ENCODE measurements at regions not wholly inside any gene's neighbourhood (a gene's known extent, or its start where the extent isn't known, plus 50 kb on each side); places are given as distances from the start of the nearest gene placed in this dataset.

DNA sequence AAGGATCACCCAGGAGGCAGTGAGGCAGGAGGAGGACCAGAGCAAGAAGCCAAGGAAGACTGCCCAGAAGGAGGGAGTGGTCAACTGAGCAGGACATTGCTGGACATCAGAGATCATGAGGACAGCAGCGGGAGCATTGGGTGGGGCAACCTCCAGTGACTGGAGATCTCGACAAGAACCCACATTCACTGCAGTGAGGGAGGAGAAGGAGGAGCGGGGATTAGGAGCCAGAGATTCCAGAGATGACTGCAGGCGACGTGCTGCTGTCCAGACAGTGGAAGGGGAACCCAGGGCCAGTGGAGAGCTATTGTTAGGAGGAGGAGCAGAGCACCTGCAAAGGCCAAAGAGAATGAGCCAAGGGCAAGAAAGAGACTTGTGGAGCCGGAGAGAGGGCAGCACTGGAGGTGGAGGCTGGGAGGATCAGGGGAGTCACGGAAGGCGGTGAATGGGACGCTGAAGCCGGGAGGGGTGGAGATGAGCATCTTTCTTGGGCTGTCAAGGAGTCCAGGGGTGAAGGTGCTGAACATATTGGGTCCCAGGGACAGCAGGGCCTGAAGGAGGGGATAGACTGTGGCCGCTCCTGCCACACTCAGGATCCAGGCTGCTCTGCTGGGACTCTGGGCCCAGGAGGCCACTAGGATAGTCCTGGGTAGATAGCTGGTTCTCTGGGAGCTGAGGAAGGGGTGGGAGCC is 140.1 kb upstream of the UNC5B start:
- Mint-ChIP-seq H3K27me3 (no peaks in the 10 kb centered on the region), H3K4me3 (no peak overlapping the region), H3K36me3 (no peaks in the 10 kb centered on the region), H3K4me1 (no peaks in the 10 kb centered on the region), H3K9me3 (no peaks in the 10 kb centered on the region), H3K27ac (no peak overlapping the region)
- ATAC-seq (ENCODE audit: low read depth) (no peak), DNase-seq (no peak)
- POLR2A ChIA-PET: no interaction called here

DNA sequence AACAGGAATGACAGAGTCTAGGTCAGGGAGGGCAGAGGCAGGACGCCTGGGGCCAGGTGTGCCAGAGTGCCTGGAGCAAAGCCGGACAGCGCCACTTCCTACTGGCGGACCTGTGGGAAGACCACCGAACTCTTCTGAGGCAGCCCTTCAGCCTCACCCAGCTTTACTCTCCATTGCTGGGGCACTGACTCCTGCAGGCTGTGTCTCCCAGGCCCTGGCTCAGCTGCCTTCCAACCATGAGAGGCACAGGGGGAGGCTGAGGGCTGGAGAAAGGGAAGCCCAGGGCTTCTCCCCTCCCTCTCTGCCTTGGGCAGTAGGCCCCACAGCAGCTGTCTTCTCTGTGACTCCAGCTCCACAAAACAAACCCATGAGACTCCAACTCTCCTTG is 139.6 kb upstream of the UNC5B start:
- no peak overlapping the region for H3K27ac Mint-ChIP-seq
- no peaks in the 10 kb centered on the region for H3K27me3 Mint-ChIP-seq
- DNase-seq (no peak), ATAC-seq (ENCODE audit: low read depth) (no peak)
- POLR2A ChIA-PET: no interaction called here
- no peaks in the 10 kb centered on the region for H3K36me3 Mint-ChIP-seq
- no peaks in the 10 kb centered on the region for H3K4me1 Mint-ChIP-seq
- no peaks in the 10 kb centered on the region for H3K9me3 Mint-ChIP-seq
- no peak overlapping the region for H3K4me3 Mint-ChIP-seq

DNA sequence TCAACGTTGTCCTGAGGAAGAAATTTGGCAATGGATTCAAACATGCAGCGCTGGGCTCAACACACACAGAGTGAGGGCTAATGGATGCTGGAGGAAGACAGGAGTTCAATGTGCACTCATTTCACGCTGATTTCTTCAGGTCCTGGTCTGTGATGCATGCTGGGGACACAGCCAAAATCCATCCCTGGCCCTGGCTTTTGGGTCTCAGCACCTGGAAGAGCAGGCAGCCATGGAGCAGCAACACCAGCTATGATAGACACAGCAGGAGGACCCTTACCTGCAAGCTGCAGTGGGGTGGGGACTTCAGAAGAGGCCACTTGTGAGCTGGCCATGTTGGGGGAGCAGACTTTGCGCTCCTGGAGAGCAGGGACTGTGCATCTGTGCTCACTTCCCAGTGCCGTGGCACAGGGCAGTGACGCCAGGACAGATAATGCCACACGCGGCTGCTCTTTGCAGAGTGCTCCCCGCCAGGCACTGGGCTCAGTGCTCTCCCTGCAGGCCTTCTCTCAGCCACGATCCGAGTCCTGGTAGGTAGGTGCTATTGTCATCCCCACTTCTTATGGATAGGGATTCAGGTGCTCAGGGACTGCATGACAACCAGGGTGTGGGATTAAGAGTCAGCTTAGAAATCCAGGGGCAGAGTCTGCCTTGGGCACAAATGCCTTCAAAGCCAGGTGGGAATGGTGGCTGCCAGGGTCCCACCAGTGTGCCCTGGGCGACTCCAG is 138.8 kb upstream of the UNC5B start:
- Mint-ChIP-seq H3K36me3 (no peaks in the 10 kb centered on the region), H3K9me3 (no peaks in the 10 kb centered on the region), H3K27me3 (no peaks in the 10 kb centered on the region), H3K4me1 (no peaks in the 10 kb centered on the region), H3K4me3 (no peak overlapping the region), H3K27ac (no peak overlapping the region)
- DNase-seq: no peak
- POLR2A ChIA-PET: no interaction called here
- ATAC-seq (ENCODE audit: low read depth): no peak

DNA sequence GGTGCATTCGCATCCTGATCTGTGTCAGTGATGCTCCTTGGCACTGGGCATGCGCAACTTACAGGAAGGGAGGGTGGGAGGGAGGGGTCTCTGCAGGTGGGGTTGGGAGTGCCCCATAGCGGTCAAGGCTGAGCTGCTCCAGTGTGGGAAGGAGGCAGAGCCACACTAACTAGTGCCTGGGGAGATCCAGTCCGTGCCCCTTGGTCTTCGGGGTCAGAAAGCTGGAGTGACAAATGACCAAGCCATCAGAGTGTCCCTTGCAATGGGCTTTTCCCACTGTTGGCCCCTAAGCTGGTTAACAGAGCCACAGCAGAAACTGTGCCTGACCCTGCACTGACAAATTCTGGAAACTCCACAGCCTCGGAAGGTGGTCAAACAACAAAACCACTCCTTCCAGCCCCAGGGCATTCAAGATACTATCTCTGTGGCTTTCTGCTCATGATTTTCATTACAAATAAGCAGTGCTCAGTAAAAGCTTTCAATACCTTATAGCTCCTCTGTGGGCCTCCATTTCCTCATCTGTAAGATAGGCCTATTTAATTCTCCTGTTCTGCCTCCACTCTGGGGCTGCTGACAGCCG is 138.1 kb upstream of the UNC5B start:
- no peak for ATAC-seq (ENCODE audit: low read depth)
- POLR2A ChIA-PET: no interaction called here
- no peak overlapping the region for H3K27ac Mint-ChIP-seq
- no peaks in the 10 kb centered on the region for H3K4me1 Mint-ChIP-seq
- no peaks in the 10 kb centered on the region for H3K36me3 Mint-ChIP-seq
- DNase-seq: peak; percentile 7
- H3K27me3 Mint-ChIP-seq: no peaks in the 10 kb centered on the region
- H3K9me3 Mint-ChIP-seq: no peaks in the 10 kb centered on the region
- H3K4me3 Mint-ChIP-seq: no peak overlapping the region

DNA sequence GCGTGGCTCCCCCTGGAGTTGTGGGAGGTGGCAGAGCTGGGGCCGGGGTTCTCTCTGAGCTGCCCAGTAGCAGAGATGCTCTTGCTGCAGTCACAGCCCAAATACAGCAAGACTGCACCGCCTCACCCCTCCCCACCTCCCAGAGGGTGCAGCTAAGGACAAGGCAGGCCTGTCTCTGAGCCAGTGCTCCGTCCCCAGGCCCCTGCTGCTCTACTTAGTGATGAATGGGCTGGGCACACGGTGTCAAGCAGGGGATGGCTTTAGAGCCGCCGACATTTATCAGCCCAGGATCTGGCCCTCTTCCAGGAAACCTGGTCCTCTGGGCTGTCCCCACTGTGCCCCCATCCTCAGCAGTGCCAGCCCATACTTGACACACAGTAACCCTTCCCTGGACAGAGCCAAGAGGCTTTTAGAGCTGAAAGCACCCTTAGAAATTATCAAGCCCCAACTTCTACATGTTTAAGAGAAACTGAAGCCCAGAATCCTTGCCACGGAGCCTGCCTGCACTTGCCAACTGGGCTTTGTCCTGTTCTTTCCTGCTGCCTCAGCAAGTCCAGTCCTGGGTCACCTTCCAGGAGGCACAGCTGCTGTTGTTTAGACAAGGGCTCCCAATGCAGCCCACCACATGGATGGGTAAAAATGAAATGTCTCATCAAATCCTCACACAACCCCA is 137.1 kb upstream of the UNC5B start:
- Mint-ChIP-seq H3K27me3 (no peaks in the 10 kb centered on the region), H3K36me3 (no peaks in the 10 kb centered on the region), H3K4me1 (no peaks in the 10 kb centered on the region), H3K4me3 (no peak overlapping the region), H3K27ac (no peak overlapping the region), H3K9me3 (no peaks in the 10 kb centered on the region)
- POLR2A ChIA-PET: no interaction called here
- ATAC-seq (ENCODE audit: low read depth) (no peak), DNase-seq (peak; percentile 16)

DNA sequence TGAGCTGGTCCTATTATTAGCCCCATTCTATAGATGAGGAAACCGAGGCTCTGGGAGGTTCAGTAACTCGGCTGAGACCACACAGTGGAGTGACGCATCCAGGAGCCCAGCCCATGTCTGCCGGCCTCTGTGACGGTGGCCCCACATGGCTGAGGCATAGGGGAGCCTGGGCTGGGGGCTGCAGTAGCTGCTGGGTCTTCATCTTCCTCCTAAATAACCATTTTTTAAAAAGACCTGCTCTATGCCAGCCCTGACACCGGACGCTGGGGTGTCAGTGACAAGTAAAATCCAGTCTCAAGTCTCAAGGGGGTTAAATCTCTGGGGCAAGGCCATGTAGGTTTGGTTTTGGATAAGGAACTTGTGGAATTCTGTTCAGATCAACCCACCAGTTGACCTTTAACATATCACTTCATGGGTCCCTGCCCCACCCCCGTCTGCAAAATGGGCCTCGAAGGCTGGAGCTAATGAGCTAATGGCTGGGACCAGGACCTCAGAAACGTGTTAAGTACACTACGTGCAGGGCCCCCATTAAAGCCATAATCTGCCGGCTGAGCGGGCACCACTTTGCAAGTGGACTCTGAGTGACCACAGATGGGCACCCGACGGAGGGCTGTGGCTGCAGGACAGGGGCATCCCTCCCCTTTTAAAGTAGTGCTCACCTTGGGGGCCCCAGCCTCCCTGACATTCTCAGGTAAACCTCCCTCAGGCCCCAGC is 136.5 kb upstream of the UNC5B start:
- Mint-ChIP-seq H3K4me1 (no peaks in the 10 kb centered on the region), H3K27ac (no peak overlapping the region), H3K36me3 (no peaks in the 10 kb centered on the region), H3K9me3 (no peaks in the 10 kb centered on the region), H3K27me3 (no peaks in the 10 kb centered on the region), H3K4me3 (no peak overlapping the region)
- DNase-seq (peak; percentile 19), ATAC-seq (ENCODE audit: low read depth) (no peak)
- POLR2A ChIA-PET: no interaction called here

DNA sequence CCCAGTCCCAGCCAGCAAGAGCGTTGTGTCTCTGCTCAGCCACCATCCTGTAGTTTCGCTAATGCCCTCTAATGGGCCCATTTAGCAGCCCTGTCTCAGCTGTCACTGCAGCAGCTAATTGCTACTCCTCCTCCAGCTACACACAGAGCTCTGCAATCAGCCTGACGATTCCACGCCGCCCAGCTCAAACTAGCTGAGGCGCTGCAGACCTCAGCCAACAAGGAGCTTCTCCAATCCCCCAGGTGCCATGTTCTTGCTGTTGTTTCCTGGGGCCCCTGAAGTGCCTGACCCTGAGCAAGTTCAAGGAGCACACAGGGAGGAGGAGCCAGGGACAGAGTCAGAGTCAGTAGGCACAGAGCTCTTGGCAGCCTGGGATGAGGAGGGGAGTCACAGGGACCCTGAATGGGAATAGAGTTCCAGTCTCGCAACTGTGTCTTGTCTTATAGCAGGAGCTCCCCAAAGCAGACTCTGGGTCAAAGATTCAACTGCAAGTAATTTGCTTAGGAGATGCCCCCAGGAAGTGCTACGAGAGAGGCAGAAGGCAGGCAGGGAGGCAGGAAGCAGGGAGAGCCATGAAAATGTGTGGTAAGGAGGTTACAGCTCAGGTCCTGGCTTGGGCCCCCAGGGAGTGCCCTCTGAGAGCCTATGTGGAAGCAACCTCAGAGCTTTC is 135.8 kb upstream of the UNC5B start:
- ATAC-seq (ENCODE audit: low read depth): no peak

DNA sequence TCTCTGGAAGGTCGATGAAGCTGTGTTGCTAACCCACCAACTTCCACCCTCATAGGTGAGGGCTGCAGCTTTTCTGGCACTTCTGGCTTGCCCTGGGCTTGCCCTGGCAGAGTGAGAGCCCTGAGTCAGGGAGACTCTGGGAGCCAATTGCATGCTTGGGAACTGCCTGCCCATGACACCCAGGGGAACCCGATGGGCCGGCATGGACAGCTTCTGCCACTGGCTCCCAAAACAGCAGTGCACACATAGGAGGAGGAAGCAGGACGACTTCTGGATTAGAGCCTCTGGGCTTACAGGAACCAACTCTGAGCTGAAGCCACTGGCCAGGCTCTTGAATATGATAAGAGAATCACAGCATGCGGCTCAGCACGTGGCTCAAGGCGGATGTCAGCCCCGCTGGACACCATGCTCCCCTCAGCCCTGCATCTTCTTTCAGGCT is 135.2 kb upstream of the UNC5B start:
- Mint-ChIP-seq H3K36me3 (no peaks in the 10 kb centered on the region), H3K4me3 (no peak overlapping the region), H3K9me3 (no peaks in the 10 kb centered on the region), H3K27ac (no peak overlapping the region), H3K27me3 (no peaks in the 10 kb centered on the region), H3K4me1 (no peaks in the 10 kb centered on the region)
- ATAC-seq (ENCODE audit: low read depth) (no peak), DNase-seq (no peak)
- POLR2A ChIA-PET: no interaction called here

More for the DNA sequence above, 135.8 kb upstream of the UNC5B start:
- Mint-ChIP-seq H3K4me3 (no peak overlapping the region), H3K27me3 (no peaks in the 10 kb centered on the region), H3K27ac (no peak overlapping the region), H3K36me3 (no peaks in the 10 kb centered on the region), H3K9me3 (no peaks in the 10 kb centered on the region), H3K4me1 (no peaks in the 10 kb centered on the region)
- POLR2A ChIA-PET: no interaction called here
- DNase-seq: peak; percentile 15

DNA sequence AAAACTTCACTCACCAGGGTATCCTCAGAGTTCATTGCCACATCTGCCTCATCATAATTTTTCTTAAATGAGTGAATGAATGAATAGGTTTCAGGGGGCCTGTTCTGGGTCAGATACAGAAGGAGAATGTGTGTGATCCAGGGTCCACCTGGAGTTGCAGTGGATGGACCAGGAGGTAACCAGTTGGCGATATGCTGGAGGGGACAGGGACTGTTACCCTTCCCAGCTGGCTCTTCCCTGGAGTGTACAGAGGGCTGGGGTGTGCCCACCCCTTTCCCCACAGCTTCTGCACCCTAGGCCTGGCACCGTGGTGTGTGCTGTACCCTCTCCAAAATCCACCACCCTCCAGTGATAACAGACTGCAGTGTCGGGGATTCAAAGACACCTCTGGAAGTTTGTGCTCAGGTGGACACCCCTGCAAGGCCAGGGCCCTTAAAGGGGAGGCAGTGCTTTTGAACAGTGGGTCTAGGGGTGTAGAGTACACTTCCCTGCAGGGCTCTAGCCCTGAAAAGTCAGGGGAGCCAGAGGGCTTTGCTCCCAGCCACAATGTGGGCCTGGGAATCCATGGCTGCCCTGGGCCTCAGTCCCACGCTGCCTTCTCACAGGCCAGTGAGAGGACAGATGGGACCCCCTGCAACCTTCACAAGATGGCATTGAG is 134.4 kb upstream of the UNC5B start:
- Mint-ChIP-seq H3K4me1 (no peaks in the 10 kb centered on the region), H3K27me3 (no peaks in the 10 kb centered on the region), H3K36me3 (no peaks in the 10 kb centered on the region), H3K4me3 (no peak overlapping the region), H3K9me3 (no peaks in the 10 kb centered on the region), H3K27ac (no peak overlapping the region)
- DNase-seq: peak; percentile 18
- POLR2A ChIA-PET: no interaction called here
- ATAC-seq (ENCODE audit: low read depth): no peak

DNA sequence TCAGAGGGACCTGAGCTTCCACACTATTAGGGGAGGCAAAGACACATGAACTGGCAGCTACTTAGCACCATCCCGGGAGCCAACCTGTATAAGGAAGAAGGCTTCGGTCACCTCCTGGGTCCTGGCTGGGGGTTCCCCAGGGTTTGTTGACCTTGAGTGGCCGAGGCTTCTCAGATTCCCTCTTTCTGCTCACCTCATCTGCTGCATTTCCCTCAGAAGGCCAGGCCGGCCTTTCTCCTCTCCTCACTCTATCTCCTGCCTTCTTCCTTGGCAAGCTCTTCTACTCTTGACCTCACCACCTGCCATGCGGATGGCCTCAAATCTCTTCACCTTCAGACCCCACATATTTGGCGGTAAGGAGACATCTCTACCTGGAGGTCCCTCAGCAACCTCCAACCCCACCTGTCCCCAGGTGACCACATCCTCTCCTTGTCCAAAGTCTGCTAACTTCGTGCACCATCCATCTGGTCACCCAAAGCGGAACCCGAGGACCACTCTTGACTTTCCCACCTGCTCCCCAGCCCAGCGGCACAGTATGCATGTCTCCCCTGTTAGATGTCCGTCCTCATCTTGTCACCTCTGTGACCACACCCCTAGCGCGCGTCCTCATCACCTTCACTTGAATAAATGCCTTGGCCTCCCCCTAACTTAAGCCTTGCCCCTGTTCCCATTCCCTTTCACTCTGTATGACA is 133.8 kb upstream of the UNC5B start:
- DNase-seq (peak; percentile 16), ATAC-seq (ENCODE audit: low read depth) (peak; percentile 32)
- no peaks in the 10 kb centered on the region for H3K9me3 Mint-ChIP-seq
- no peaks in the 10 kb centered on the region for H3K36me3 Mint-ChIP-seq
- H3K27me3 Mint-ChIP-seq: peaks cover 2% of the 10 kb centered on the region
- H3K4me1 Mint-ChIP-seq: no peaks in the 10 kb centered on the region
- H3K4me3 Mint-ChIP-seq: no peak overlapping the region
- POLR2A ChIA-PET: no interaction called here
- no peak overlapping the region for H3K27ac Mint-ChIP-seq

DNA sequence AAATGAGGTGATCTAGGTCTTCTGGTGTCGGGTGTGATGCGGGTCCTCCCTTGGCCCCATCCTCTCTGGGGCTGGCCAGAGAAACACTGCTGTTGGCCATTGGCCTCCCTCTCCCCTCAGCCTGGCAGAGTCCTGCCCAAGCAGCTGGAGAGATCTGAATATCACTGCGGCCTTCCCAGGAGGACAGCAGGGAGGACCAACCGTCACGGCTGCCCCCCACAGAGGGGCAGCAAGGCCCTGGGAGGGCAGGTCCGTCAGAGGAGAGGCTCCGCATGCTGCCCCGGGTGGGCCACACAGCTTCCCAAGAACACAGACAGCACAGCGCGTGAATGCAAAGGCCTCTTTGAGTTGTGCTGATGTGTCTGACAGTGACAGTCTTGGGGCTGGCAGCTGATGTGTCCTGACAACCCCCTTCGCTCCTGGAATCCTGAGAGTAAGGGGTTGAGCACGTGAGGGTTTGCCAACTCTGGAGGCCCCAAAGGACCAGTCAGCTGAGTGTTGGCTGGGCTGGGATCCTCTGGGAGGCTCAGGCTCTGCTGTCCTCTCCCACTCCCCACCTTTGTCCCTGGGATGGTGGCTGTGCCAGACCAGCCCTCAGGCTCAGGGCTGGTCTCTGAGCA is 132.5 kb upstream of the UNC5B start:
- POLR2A ChIA-PET: no interaction called here
- no peak for ATAC-seq (ENCODE audit: low read depth)

More for the DNA sequence above, 132.5 kb upstream of the UNC5B start:
- no peaks in the 10 kb centered on the region for H3K4me1 Mint-ChIP-seq
- no peak overlapping the region for H3K27ac Mint-ChIP-seq
- no peak overlapping the region for H3K4me3 Mint-ChIP-seq
- H3K9me3 Mint-ChIP-seq: no peaks in the 10 kb centered on the region
- peak; percentile 7 for DNase-seq
- peaks cover 2% of the 10 kb centered on the region for H3K27me3 Mint-ChIP-seq
- no peaks in the 10 kb centered on the region for H3K36me3 Mint-ChIP-seq

Data from activated naive CD8-positive, alpha-beta T cell treated with anti-CD3 and anti-CD28 coated beads, Interleukin-2, amount 10 ng/mL, durations not matched to agents 7 days and 5 days (primary cell).